G401.6 (cell line): ENCODE measurements at regions not wholly inside any gene's neighbourhood (a gene's known extent, or its start where the extent isn't known, plus 50 kb on each side); places are given as distances from the start of the nearest gene placed in this dataset.
"Not testable (repeated sequence)": the region's sequence is repeated elsewhere in the genome, so short reads cannot be mapped to it uniquely, and the experiment has no call there.

Experiments used
- FAIRE-seq: peaks from 2 replicates; lab custom pipeline; 2012; peaks lifted over from hg19 to GRCh38; lab: Jason Lieb, UNC

- no peak for FAIRE-seq
These were observed 446.3 kb downstream of the PREX1 start for GRCh38 chr20:48381353-48382120.

GRCh38 chr20:48380661-48381060, 447.1 kb downstream of the PREX1 start:
- no peak for FAIRE-seq

GRCh38 chr20:48378976-48379675, 448.7 kb downstream of the PREX1 start:
- no peak for FAIRE-seq

- no peak for FAIRE-seq
These were observed 449.9 kb downstream of the PREX1 start for GRCh38 chr20:48377940-48378339.

- FAIRE-seq: no peak
These were observed 452.0 kb downstream of the PREX1 start for GRCh38 chr20:48375804-48376203.

GRCh38 chr20:48374991-48375595, 452.7 kb downstream of the PREX1 start:
- no peak for FAIRE-seq

GRCh38 chr20:48374031-48374907, 453.5 kb downstream of the PREX1 start:
- not testable (repeated sequence) for FAIRE-seq

- no peak for FAIRE-seq
These were observed 454.3 kb downstream of the PREX1 start for GRCh38 chr20:48373555-48373934.

GRCh38 chr20:48372851-48373554, 454.8 kb downstream of the PREX1 start:
- FAIRE-seq: not testable (repeated sequence)

- no peak for FAIRE-seq
These were observed 456.6 kb downstream of the PREX1 start for GRCh38 chr20:48371211-48371610.

- not testable (repeated sequence) for FAIRE-seq
These were observed 459.2 kb downstream of the PREX1 start for GRCh38 chr20:48368580-48369021.

GRCh38 chr20:48367541-48368358, 460.0 kb downstream of the PREX1 start:
- not testable (repeated sequence) for FAIRE-seq

GRCh38 chr20:48366230-48366629, 461.6 kb downstream of the PREX1 start:
- FAIRE-seq: no peak

GRCh38 chr20:48364688-48365421, 462.9 kb downstream of the PREX1 start:
- FAIRE-seq: no peak

- FAIRE-seq: no peak
These were observed 463.7 kb downstream of the PREX1 start for GRCh38 chr20:48364055-48364454.

- FAIRE-seq: no peak
These were observed 467.3 kb downstream of the PREX1 start for GRCh38 chr20:48360342-48360975.

- FAIRE-seq: no peak
These were observed 468.0 kb downstream of the PREX1 start for GRCh38 chr20:48359692-48360341.

- FAIRE-seq: not testable (repeated sequence)
These were observed 468.8 kb downstream of the PREX1 start for GRCh38 chr20:48359055-48359390.
